ENCODE measurements at regions not wholly inside any gene's neighbourhood (a gene's known extent, or its start where the extent isn't known, plus 50 kb on each side); places are given as distances from the start of the nearest gene placed in this dataset.

- no peak for TF ChIP-seq EZH2 (IDR thresholded peaks at IDR 0.05)
- TF ChIP-seq CTCF (IDR thresholded peaks at IDR 0.05) = no peak
- TF ChIP-seq EZH2phosphoT487 (IDR thresholded peaks at IDR 0.05) = no peak
Observed at GRCh38 chr6:137763886-137764285, 103.2 kb upstream of the TNFAIP3 start.

All from neural progenitor cell (in vitro differentiated cells).